H9 (cell line): ENCODE measurements at regions not wholly inside any gene's neighbourhood (a gene's known extent, or its start where the extent isn't known, plus 50 kb on each side); places are given as distances from the start of the nearest gene placed in this dataset.

Experiments
- DNase-seq: peaks from one replicate; pipeline ENCODE4 v3.0.0-alpha.2; 2017
- H2AFZ ChIP-seq: one replicate; pipeline ENCODE4 v1.6.1; 2013; ENCODE audit warnings: mild to moderate bottlenecking, low read length, control low read depth, moderate library complexity
- H2AK5ac ChIP-seq: 2 replicates; pipeline ENCODE4 v1.6.1; 2013; ENCODE audit warnings: low read length, control low read depth, mixed read lengths; ENCODE audit not compliant: insufficient read length
- H2BK120ac ChIP-seq: one replicate; pipeline ENCODE4 v1.6.1; 2013; ENCODE audit warnings: low read depth, mild to moderate bottlenecking, low read length, control low read depth, inconsistent platforms; ENCODE audit not compliant: poor library complexity, severe bottlenecking
- H2BK12ac ChIP-seq: 2 replicates; pipeline ENCODE4 v1.6.1; 2013; ENCODE audit warnings: low read length, control low read depth, mixed read lengths, low read depth; ENCODE audit not compliant: insufficient read length
- H2BK15ac ChIP-seq: 2 replicates; pipeline ENCODE4 v1.6.1; 2013; ENCODE audit warnings: low read depth, low read length, control low read depth
- H2BK20ac ChIP-seq: one replicate; pipeline ENCODE4 v1.6.1; 2013; ENCODE audit warnings: low read depth, mild to moderate bottlenecking, low read length, control low read depth, inconsistent platforms; ENCODE audit not compliant: poor library complexity, severe bottlenecking
- H2BK5ac ChIP-seq: 2 replicates; pipeline ENCODE4 v1.6.1; 2013; ENCODE audit warnings: low read length, control low read depth, mixed read lengths; ENCODE audit not compliant: insufficient read length
- H3K14ac ChIP-seq: 2 replicates; pipeline ENCODE4 v1.6.1; 2013; ENCODE audit warnings: low read length, control low read depth; ENCODE audit not compliant: insufficient read depth
- H3K18ac ChIP-seq: 2 replicates; pipeline ENCODE4 v1.6.1; 2013; ENCODE audit warnings: low read depth, mild to moderate bottlenecking, mixed read lengths, low read length, control low read depth; ENCODE audit not compliant: insufficient read length
- H3K23ac ChIP-seq: 2 replicates; pipeline ENCODE4 v1.6.1; 2013; ENCODE audit warnings: low read length, control low read depth, mixed read lengths, low read depth; ENCODE audit not compliant: insufficient read length
- H3K23me2 ChIP-seq: 2 replicates; pipeline ENCODE4 v1.6.1; 2013; ENCODE audit warnings: low read depth, mild to moderate bottlenecking, mixed read lengths, low read length, control low read depth; ENCODE audit not compliant: insufficient read length, poor library complexity, severe bottlenecking
- H3K27ac ChIP-seq: 2 replicates; pipeline ENCODE4 v1.5.1; 2013; ENCODE audit warnings: low read length, control low read depth, mixed read lengths, low read depth; ENCODE audit not compliant: insufficient read length
- H3K27me3 ChIP-seq: 2 replicates; pipeline ENCODE4 v1.6.1; 2013; ENCODE audit warnings: low read length, control low read depth, inconsistent platforms; ENCODE audit not compliant: insufficient read depth
- H3K4ac ChIP-seq: 2 replicates; pipeline ENCODE4 v1.6.1; 2013; ENCODE audit warnings: low read depth, mild to moderate bottlenecking, control low read depth, inconsistent platforms, low read length, moderate library complexity
- H3K4me1 ChIP-seq: 2 replicates; pipeline ENCODE4 v1.6.1; 2013; ENCODE audit warnings: low read length, control low read depth, inconsistent platforms; ENCODE audit not compliant: insufficient read depth
- H3K4me2 ChIP-seq: 2 replicates; pipeline ENCODE4 v1.6.1; 2013; ENCODE audit warnings: low read length, control low read depth, mixed read lengths; ENCODE audit not compliant: insufficient read length, insufficient read depth
- H3K56ac ChIP-seq: 2 replicates; pipeline ENCODE4 v1.6.1; 2013; ENCODE audit warnings: low read depth, mild to moderate bottlenecking, mixed read lengths, low read length, control low read depth; ENCODE audit not compliant: insufficient read length
- H3K79me1 ChIP-seq: 2 replicates; pipeline ENCODE4 v1.6.1; 2013; ENCODE audit warnings: low read depth, mild to moderate bottlenecking, moderate library complexity, low read length, control low read depth, inconsistent platforms; ENCODE audit not compliant: insufficient read depth, poor library complexity, severe bottlenecking
- H3K79me2 ChIP-seq: 2 replicates; pipeline ENCODE4 v1.6.1; 2013; ENCODE audit warnings: low read length, control low read depth, inconsistent platforms; ENCODE audit not compliant: insufficient read depth
- H3K9ac ChIP-seq: 2 replicates; pipeline ENCODE4 v1.6.1; 2013; ENCODE audit warnings: low read length, control low read depth, mixed read lengths; ENCODE audit not compliant: insufficient read length; ENCODE audit errors: extremely low read depth
- H3K9me3 ChIP-seq: one replicate; pipeline ENCODE4 v1.6.1; 2013; ENCODE audit warnings: low read depth, low read length, inconsistent platforms; ENCODE audit not compliant: control insufficient read depth
- H3T11ph ChIP-seq: one replicate; pipeline ENCODE4 v1.6.1; 2013; ENCODE audit warnings: mild to moderate bottlenecking, low read length, control low read depth, inconsistent platforms
- H4K20me1 ChIP-seq: one replicate; pipeline ENCODE4 v1.6.1; 2013; ENCODE audit not compliant: control insufficient read depth, insufficient read length, insufficient read depth
- H4K5ac ChIP-seq: 2 replicates; pipeline ENCODE4 v1.6.1; 2013; ENCODE audit warnings: low read depth, mild to moderate bottlenecking, mixed read lengths, low read length, control low read depth; ENCODE audit not compliant: insufficient read length
- H4K8ac ChIP-seq: replicated peaks from 2 replicates; pipeline ENCODE4 v1.6.1; 2013; ENCODE audit warnings: low read length, control low read depth, mixed read lengths, low read depth; ENCODE audit not compliant: insufficient read length
- H4K91ac ChIP-seq: 2 replicates; pipeline ENCODE4 v1.6.1; 2013; ENCODE audit warnings: low read depth, mild to moderate bottlenecking, moderate library complexity, mixed read lengths, low read length, control low read depth; ENCODE audit not compliant: insufficient read length
- H3K27ac Mint-ChIP-seq, 3 experiments: 2 replicates in 2 of 3; 3 replicates in 1 of 3; pipeline ENCODE4 v1.8.0; 2020 to 2021; ENCODE audit warnings: mixed read lengths in 3 of 3, mild to moderate bottlenecking in 1 of 3, moderate library complexity in 1 of 3
- H3K27me3 Mint-ChIP-seq: 2 replicates; pipeline ENCODE4 v1.8.0; 2021; ENCODE audit warnings: low read depth, mild to moderate bottlenecking, moderate library complexity, mixed read lengths
- H3K36me3 Mint-ChIP-seq, 3 experiments: 2 replicates in 2 of 3; 3 replicates in 1 of 3; pipeline ENCODE4 v1.8.0; 2020 to 2021; ENCODE audit warnings: low read depth in 3 of 3, mixed read lengths in 3 of 3; ENCODE audit not compliant: insufficient read depth in 1 of 3
- H3K4me1 Mint-ChIP-seq, 2 experiments: 2 replicates each; pipeline ENCODE4 v1.8.0; 2020; ENCODE audit warnings: mixed read lengths in 2 of 2
- H3K4me3 Mint-ChIP-seq, 2 experiments: 2 replicates in 1 of 2; 3 replicates in 1 of 2; pipeline ENCODE4 v1.8.0; 2020 to 2021; ENCODE audit warnings: mild to moderate bottlenecking in 2 of 2, mixed read lengths in 2 of 2, moderate library complexity in 1 of 2
- H3K9me3 Mint-ChIP-seq, 2 experiments: 2 replicates in 1 of 2; 3 replicates in 1 of 2; pipeline ENCODE4 v1.8.0; 2020; ENCODE audit warnings: mild to moderate bottlenecking in 2 of 2, mixed read lengths in 2 of 2, moderate library complexity in 1 of 2
- WGBS: extraction: QIAGEN DNeasy Blood & Tissue Kit; methylation state at CpG from one replicate; pipeline ENCODE4 v1.1.7; 2013; ENCODE audit warnings: missing lambda C conversion rate, low lambda C conversion rate, mixed read lengths; ENCODE audit not compliant: insufficient read length; ENCODE audit errors: extremely low coverage; 5-methylcytosine and 5-hydroxymethylcytosine counted together
- TF ChIP-seq, protein P1 (sequence below): fragments of 200-600 bp; sonication (generic); conservative IDR thresholded peaks from 3 replicates; pipeline ENCODE4 v1.8.0; 2021; ENCODE audit warnings: antibody characterized with exemption, mild to moderate bottlenecking

DNA sequence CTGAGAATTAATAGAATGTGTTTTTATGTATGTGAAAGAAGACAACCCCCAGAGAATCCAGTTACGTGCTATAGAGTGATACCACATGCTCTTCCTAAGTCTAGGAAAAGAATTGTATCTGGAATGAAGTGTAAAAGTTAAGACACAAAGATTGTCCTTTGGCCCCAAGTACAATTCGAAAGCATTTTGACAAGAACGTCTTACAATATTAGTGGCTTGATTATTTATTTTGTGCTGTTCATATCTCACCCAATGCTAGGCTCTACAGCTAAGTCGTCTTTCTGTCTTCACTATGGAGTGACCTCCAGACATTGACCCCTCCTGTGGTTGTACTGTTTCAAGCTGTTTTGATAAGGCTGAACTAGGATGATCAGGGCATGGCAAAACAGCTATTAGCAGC lies 345.7 kb upstream of the C2CD4B start:
- Histone ChIP-seq H2AK5ac (no peak overlapping the region), H2BK120ac (no peak overlapping the region), H3K56ac (no peak overlapping the region), H3K23me2 (no peaks in the 10 kb centered on the region), H4K5ac (no peak overlapping the region), H2BK20ac (no peak overlapping the region), H3K18ac (no peak overlapping the region), H3K4me2 (no peak overlapping the region), H4K8ac (no peak overlapping the region), H3K23ac (no peak overlapping the region), H2BK12ac (no peak overlapping the region), H3K27me3 (no peaks in the 10 kb centered on the region), H3K79me1 (no peaks in the 10 kb centered on the region), H2BK15ac (no peak overlapping the region), H3K9me3 (no peaks in the 10 kb centered on the region), H2BK5ac (no peak overlapping the region), H4K20me1 (no peaks in the 10 kb centered on the region), H4K91ac (no peak overlapping the region), H3K27ac (no peak overlapping the region), H3K9ac (no peak overlapping the region), H2AFZ (no peak overlapping the region), H3K14ac (no peak overlapping the region), H3T11ph (no peak overlapping the region), H3K79me2 (no peaks in the 10 kb centered on the region), H3K4ac (no peak overlapping the region), H3K4me1 (no peaks in the 10 kb centered on the region; the same call in 1 of the 2 replicates)
- Mint-ChIP-seq H3K36me3 (no peaks in the 10 kb centered on the region; a peak in 1 of 7 replicates), H3K4me1 (peaks cover 29 to 42% of the 10 kb centered on the region in 2 experiments), H3K27me3 (no peaks in the 10 kb centered on the region), H3K9me3 (no peaks in the 10 kb centered on the region), H3K27ac (peak overlapping the region in 2 of 3 experiments; percentile 2 to 45; a peak in 3 of 7 replicates), H3K4me3 (no peak overlapping the region)
- no CpG with 5 or more reads among the region's 4 CpGs for WGBS
- TF ChIP-seq, protein P1, sequence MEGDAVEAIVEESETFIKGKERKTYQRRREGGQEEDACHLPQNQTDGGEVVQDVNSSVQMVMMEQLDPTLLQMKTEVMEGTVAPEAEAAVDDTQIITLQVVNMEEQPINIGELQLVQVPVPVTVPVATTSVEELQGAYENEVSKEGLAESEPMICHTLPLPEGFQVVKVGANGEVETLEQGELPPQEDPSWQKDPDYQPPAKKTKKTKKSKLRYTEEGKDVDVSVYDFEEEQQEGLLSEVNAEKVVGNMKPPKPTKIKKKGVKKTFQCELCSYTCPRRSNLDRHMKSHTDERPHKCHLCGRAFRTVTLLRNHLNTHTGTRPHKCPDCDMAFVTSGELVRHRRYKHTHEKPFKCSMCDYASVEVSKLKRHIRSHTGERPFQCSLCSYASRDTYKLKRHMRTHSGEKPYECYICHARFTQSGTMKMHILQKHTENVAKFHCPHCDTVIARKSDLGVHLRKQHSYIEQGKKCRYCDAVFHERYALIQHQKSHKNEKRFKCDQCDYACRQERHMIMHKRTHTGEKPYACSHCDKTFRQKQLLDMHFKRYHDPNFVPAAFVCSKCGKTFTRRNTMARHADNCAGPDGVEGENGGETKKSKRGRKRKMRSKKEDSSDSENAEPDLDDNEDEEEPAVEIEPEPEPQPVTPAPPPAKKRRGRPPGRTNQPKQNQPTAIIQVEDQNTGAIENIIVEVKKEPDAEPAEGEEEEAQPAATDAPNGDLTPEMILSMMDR = no peak
- no peak for DNase-seq
